GM23338 (cell line): ENCODE measurements at regions not wholly inside any gene's neighbourhood (a gene's known extent, or its start where the extent isn't known, plus 50 kb on each side); places are given as distances from the start of the nearest gene placed in this dataset.

Experiments used
- ATAC-seq: fragments of 200-7000 bp; cut with Tn5 transposase; 3 replicates; pipeline ENCODE4 v1.9.1; 2020
- DNase-seq: peaks from one replicate; pipeline ENCODE4 v3.0.0-alpha.2; 2015; ENCODE audit warnings: low spot score
- H2AFZ ChIP-seq: fragments of 200-600 bp; sonication (generic); 2 replicates; pipeline ENCODE4 v1.8.0; 2016; ENCODE audit warnings: antibody characterized with exemption, mild to moderate bottlenecking, moderate library complexity
- H3F3A ChIP-seq: fragments of 200-600 bp; sonication (generic); replicated peaks from 2 replicates; pipeline ENCODE4 v1.8.0; 2017; ENCODE audit warnings: antibody characterized with exemption, mixed run types, low read depth
- H3K27ac ChIP-seq: fragments of 200-600 bp; sonication (generic); 2 replicates; pipeline ENCODE4 v1.6.1; 2016; ENCODE audit warnings: low read depth
- H3K27me3 ChIP-seq: fragments of 200-600 bp; sonication (generic); 2 replicates; pipeline ENCODE4 v1.8.0; 2016; ENCODE audit warnings: mild to moderate bottlenecking, mixed run types, moderate library complexity; ENCODE audit not compliant: insufficient read depth
- H3K36me3 ChIP-seq: fragments of 200-600 bp; sonication (generic); 2 replicates; pipeline ENCODE4 v1.8.0; 2016; ENCODE audit warnings: mild to moderate bottlenecking; ENCODE audit not compliant: insufficient read depth
- H3K4me1 ChIP-seq: fragments of 200-600 bp; sonication (generic); 2 replicates; pipeline ENCODE4 v1.8.0; 2016; ENCODE audit warnings: mild to moderate bottlenecking, moderate library complexity; ENCODE audit not compliant: insufficient read depth
- H3K4me2 ChIP-seq: fragments of 200-600 bp; sonication (generic); 2 replicates; pipeline ENCODE4 v1.7.1; 2017; ENCODE audit warnings: mixed run types
- H3K4me3 ChIP-seq: fragments of 200-600 bp; sonication (generic); 2 replicates; pipeline ENCODE4 v1.6.1; 2016; ENCODE audit warnings: mixed run types
- H3K79me2 ChIP-seq: fragments of 200-600 bp; sonication (generic); replicated peaks from 2 replicates; pipeline ENCODE4 v1.8.0; 2017; ENCODE audit warnings: mild to moderate bottlenecking; ENCODE audit not compliant: insufficient read depth
- H3K9me2 ChIP-seq: fragments of 200-600 bp; sonication (generic); 2 replicates; pipeline ENCODE4 v1.8.0; 2017; ENCODE audit not compliant: insufficient read depth
- H4K20me1 ChIP-seq: fragments of 200-600 bp; sonication (generic); replicated peaks from 2 replicates; pipeline ENCODE4 v1.8.0; 2017; ENCODE audit warnings: mild to moderate bottlenecking; ENCODE audit not compliant: insufficient read depth
- H3K27ac Mint-ChIP-seq: 2 replicates; pipeline ENCODE4 v1.8.0; 2020; ENCODE audit warnings: inconsistent platforms, mild to moderate bottlenecking, moderate library complexity, mixed read lengths
- H3K27me3 Mint-ChIP-seq: 3 replicates; pipeline ENCODE4 v1.8.0; 2022; ENCODE audit warnings: low read depth, mild to moderate bottlenecking, moderate library complexity, mixed read lengths, inconsistent platforms; ENCODE audit not compliant: insufficient read depth, poor library complexity
- H3K36me3 Mint-ChIP-seq: 3 replicates; pipeline ENCODE4 v1.8.0; 2021; ENCODE audit warnings: low read depth, mild to moderate bottlenecking, inconsistent platforms, moderate library complexity, mixed read lengths
- H3K4me1 Mint-ChIP-seq: 3 replicates; pipeline ENCODE4 v1.8.0; 2020; ENCODE audit warnings: mild to moderate bottlenecking, inconsistent platforms, mixed read lengths
- H3K4me3 Mint-ChIP-seq: 3 replicates; pipeline ENCODE4 v1.8.0; 2021; ENCODE audit warnings: moderate library complexity, mild to moderate bottlenecking, inconsistent platforms, mixed read lengths
- H3K9me3 Mint-ChIP-seq: 3 replicates; pipeline ENCODE4 v1.8.0; 2020; ENCODE audit warnings: moderate library complexity, mild to moderate bottlenecking, inconsistent platforms, mixed read lengths
- CREB1 ChIP-seq: fragments of 250-450 bp; sonication (Bioruptor Pico); IDR thresholded peaks from 2 replicates; pipeline ENCODE4 v1.5.0; 2020; ENCODE audit warnings: low read depth, mild to moderate bottlenecking, moderate library complexity
- ETS1 ChIP-seq: IDR thresholded peaks from 2 replicates; pipeline ENCODE4 v1.6.1; 2016; ENCODE audit warnings: antibody characterized with exemption
- EZH2phosphoT487 ChIP-seq: fragments of 200-600 bp; sonication (generic); IDR thresholded peaks from one replicate; pipeline ENCODE4 v1.8.1; 2018; ENCODE audit warnings: antibody characterized with exemption; ENCODE audit not compliant: unreplicated experiment
- JUNB ChIP-seq: IDR thresholded peaks from one replicate; pipeline ENCODE4 v1.6.1; 2016; ENCODE audit warnings: antibody characterized with exemption; ENCODE audit not compliant: unreplicated experiment
- REST ChIP-seq: IDR thresholded peaks from one replicate; pipeline ENCODE4 v1.6.1; 2018; ENCODE audit warnings: antibody characterized with exemption; ENCODE audit not compliant: unreplicated experiment
- STAT1 ChIP-seq: IDR thresholded peaks from one replicate; pipeline ENCODE4 v1.6.1; 2016; ENCODE audit warnings: antibody characterized with exemption; ENCODE audit not compliant: unreplicated experiment
- ZNF114 ChIP-seq: fragments of 250-450 bp; sonication (Bioruptor Pico); IDR thresholded peaks from 2 replicates; pipeline ENCODE4 v1.5.0; 2020; ENCODE audit warnings: mild to moderate bottlenecking, moderate library complexity

- Histone ChIP-seq H3K4me1 (no peaks in the 10 kb centered on the region), H3K79me2 (no peaks in the 10 kb centered on the region), H3K27ac (no peak overlapping the region), H3K4me3 (no peak overlapping the region), H3K27me3 (no peaks in the 10 kb centered on the region), H3F3A (no peaks in the 10 kb centered on the region), H3K4me2 (no peak overlapping the region), H2AFZ (no peak overlapping the region), H4K20me1 (no peaks in the 10 kb centered on the region), H3K9me2 (no peaks in the 10 kb centered on the region), H3K36me3 (no peaks in the 10 kb centered on the region)
- DNase-seq: no peak
- ATAC-seq: no peak
- no peaks in the 10 kb centered on the region for H3K36me3 Mint-ChIP-seq
- TF ChIP-seq JUNB: no peak
- no peak for TF ChIP-seq REST
- H3K4me3 Mint-ChIP-seq: no peak overlapping the region
- peaks cover 1% of the 10 kb centered on the region for H3K27me3 Mint-ChIP-seq
- H3K9me3 Mint-ChIP-seq: no peaks in the 10 kb centered on the region
- no peak overlapping the region for H3K27ac Mint-ChIP-seq
- H3K4me1 Mint-ChIP-seq: no peaks in the 10 kb centered on the region; the same call in 2 of the 3 replicates
Observed at GRCh38 chr12:46920499-46920898, 94.7 kb upstream of the SLC38A4 start.

- no peak overlapping the region for H3K4me3 ChIP-seq
- Mint-ChIP-seq H3K9me3 (no peaks in the 10 kb centered on the region), H3K27me3 (peaks cover 3% of the 10 kb centered on the region), H3K27ac (no peak overlapping the region), H3K4me3 (no peak overlapping the region), H3K4me1 (no peaks in the 10 kb centered on the region; the same call in 2 of the 3 replicates), H3K36me3 (no peaks in the 10 kb centered on the region)
- no peaks in the 10 kb centered on the region for H3K27me3 ChIP-seq
- H3K36me3 ChIP-seq: no peaks in the 10 kb centered on the region
- H3K9me2 ChIP-seq: 0 out of 2 replicates have a peak, but pooled peaks cover under 1% of the 10 kb centered on the region
- H3K4me1 ChIP-seq: no peaks in the 10 kb centered on the region
- H3K79me2 ChIP-seq: no peaks in the 10 kb centered on the region
- no peak overlapping the region for H3K27ac ChIP-seq
- no peaks in the 10 kb centered on the region for H3F3A ChIP-seq
- H4K20me1 ChIP-seq: no peaks in the 10 kb centered on the region
- TF ChIP-seq CREB1 (no peak), STAT1 (no peak), ETS1 (no peak)
- no peak overlapping the region for H3K4me2 ChIP-seq
- no peak overlapping the region for H2AFZ ChIP-seq
- DNase-seq: no peak
- no peak for ATAC-seq
Observed at GRCh38 chr12:46921048-46921763, 95.4 kb upstream of the SLC38A4 start.

- ATAC-seq: no peak
- H3K27ac ChIP-seq: no peak overlapping the region
Observed at GRCh38 chr12:46921764-46922133, 96.0 kb upstream of the SLC38A4 start.

More at GRCh38 chr12:46921764-46922133, 96.0 kb upstream of the SLC38A4 start:
- Mint-ChIP-seq H3K9me3 (no peaks in the 10 kb centered on the region), H3K4me3 (no peak overlapping the region), H3K36me3 (no peaks in the 10 kb centered on the region), H3K27ac (no peak overlapping the region), H3K27me3 (peaks cover 3% of the 10 kb centered on the region), H3K4me1 (no peaks in the 10 kb centered on the region; the same call in 2 of the 3 replicates)
- H4K20me1 ChIP-seq: no peaks in the 10 kb centered on the region
- H3K4me3 ChIP-seq: no peak overlapping the region
- H3F3A ChIP-seq: no peaks in the 10 kb centered on the region
- 0 out of 2 replicates have a peak, but pooled peaks cover 3% of the 10 kb centered on the region for H3K9me2 ChIP-seq
- no peak overlapping the region for H3K4me2 ChIP-seq
- no peak for DNase-seq
- no peaks in the 10 kb centered on the region for H3K27me3 ChIP-seq
- no peak overlapping the region for H2AFZ ChIP-seq
- no peaks in the 10 kb centered on the region for H3K79me2 ChIP-seq
- no peak for TF ChIP-seq ZNF114 (CRISPR knock-in tag)
- no peak for TF ChIP-seq STAT1
- no peak for TF ChIP-seq CREB1
- TF ChIP-seq EZH2phosphoT487: no peak
- TF ChIP-seq REST: no peak
- H3K36me3 ChIP-seq: no peaks in the 10 kb centered on the region
- no peaks in the 10 kb centered on the region for H3K4me1 ChIP-seq
